Neural cell (in vitro differentiated cells): ENCODE measurements at regions not wholly inside any gene's neighbourhood (a gene's known extent, or its start where the extent isn't known, plus 50 kb on each side); places are given as distances from the start of the nearest gene placed in this dataset.

ENCODE experiments used
- H2AFZ ChIP-seq: fragments of 200-600, 300-800 bp; sonication (generic), shearing (Covaris generic); 2 replicates; pipeline ENCODE4 v1.6.0; 2014; ENCODE audit warnings: low read depth, mild to moderate bottlenecking, antibody characterized with exemption, low read length, moderate library complexity
- H3F3A ChIP-seq: fragments of 200-600 bp; shearing (Covaris generic); 2 replicates; pipeline ENCODE4 v1.6.1; 2016; ENCODE audit warnings: mild to moderate bottlenecking, moderate library complexity, mixed read lengths, antibody characterized with exemption, low read length; ENCODE audit not compliant: insufficient read depth, poor library complexity, severe bottlenecking
- H3K27ac ChIP-seq: fragments of 200-600, 300-800 bp; sonication (generic), shearing (Covaris generic); 2 replicates; pipeline ENCODE4 v1.5.1; 2014; ENCODE audit warnings: mild to moderate bottlenecking, low read length, moderate library complexity
- H3K27me3 ChIP-seq: fragments of 300-800, 200-600 bp; sonication (generic), shearing (Covaris generic); 2 replicates; pipeline ENCODE4 v1.6.0; 2014; ENCODE audit warnings: mild to moderate bottlenecking, low read depth, low read length, moderate library complexity; ENCODE audit not compliant: insufficient read depth
- H3K36me3 ChIP-seq: fragments of 300-800, 200-600 bp; sonication (generic), shearing (Covaris generic); 2 replicates; pipeline ENCODE4 v1.5.1; 2014; ENCODE audit warnings: mild to moderate bottlenecking, antibody characterized with exemption, low read length, moderate library complexity; ENCODE audit not compliant: insufficient read depth
- H3K4me2 ChIP-seq: fragments of 300-800, 200-600 bp; sonication (generic), shearing (Covaris generic); 2 replicates; pipeline ENCODE4 v1.6.0; 2014; ENCODE audit warnings: mild to moderate bottlenecking, low read length
- H3K4me3 ChIP-seq: fragments of 300-800, 200-600 bp; sonication (generic), shearing (Covaris generic); 2 replicates; pipeline ENCODE4 v1.5.1; 2014; ENCODE audit warnings: mild to moderate bottlenecking, low read length, moderate library complexity
- H3K79me2 ChIP-seq: fragments of 200-600 bp; shearing (Covaris generic); replicated peaks from 2 replicates; pipeline ENCODE4 v1.6.0; 2014; ENCODE audit warnings: mild to moderate bottlenecking, low read length, moderate library complexity; ENCODE audit not compliant: insufficient read depth
- H3K9ac ChIP-seq: fragments of 300-800, 200-600 bp; sonication (generic), shearing (Covaris generic); 2 replicates; pipeline ENCODE4 v1.6.1; 2016; ENCODE audit warnings: mild to moderate bottlenecking, low read length, mixed read lengths
- H3K9me2 ChIP-seq: fragments of 200-600 bp; shearing (Covaris generic); 2 replicates; pipeline ENCODE4 v1.6.1; 2016; ENCODE audit warnings: mild to moderate bottlenecking, low read length, mixed read lengths; ENCODE audit not compliant: insufficient read depth
- H3K9me3 ChIP-seq: fragments of 200-600, 300-800 bp; sonication (generic), shearing (Covaris generic); 2 replicates; pipeline ENCODE4 v1.6.1; 2016; ENCODE audit warnings: mild to moderate bottlenecking, mixed run types, low read length, moderate library complexity, mixed read lengths
- H4K20me1 ChIP-seq: fragments of 200-600 bp; shearing (Covaris generic); 2 replicates; pipeline ENCODE4 v1.6.1; 2016; ENCODE audit warnings: mild to moderate bottlenecking, mixed run types; ENCODE audit not compliant: insufficient read depth
- EP300 ChIP-seq: fragments of 450-650 bp; conservative IDR thresholded peaks from 2 replicates; pipeline ENCODE4 v1.6.1; 2014; ENCODE audit warnings: antibody characterized with exemption, mild to moderate bottlenecking, moderate library complexity; ENCODE audit not compliant: poor library complexity, severe bottlenecking
- EZH2 ChIP-seq: fragments of 200-600, 300-800 bp; shearing (Covaris generic), sonication (generic); IDR thresholded peaks from 2 replicates; pipeline ENCODE4 v1.6.1; 2014; ENCODE audit warnings: antibody characterized with exemption, low read length, borderline replicate concordance, mild to moderate bottlenecking; ENCODE audit not compliant: insufficient read depth, poor library complexity, severe bottlenecking
- MXI1 ChIP-seq: fragments of 450-650 bp; conservative IDR thresholded peaks from 2 replicates; pipeline ENCODE4 v1.6.1; 2014; ENCODE audit warnings: antibody characterized with exemption, mild to moderate bottlenecking; ENCODE audit not compliant: poor library complexity, severe bottlenecking
- POLR2AphosphoS5 ChIP-seq: IDR thresholded peaks from 2 replicates; pipeline ENCODE4 v1.6.1; 2012
- RAD21 ChIP-seq: fragments of 450-650 bp; conservative IDR thresholded peaks from 2 replicates; pipeline ENCODE4 v1.6.1; 2014; ENCODE audit warnings: antibody characterized with exemption, mild to moderate bottlenecking, moderate library complexity
- SMC3 ChIP-seq: fragments of 450-650 bp; conservative IDR thresholded peaks from 2 replicates; pipeline ENCODE4 v1.6.1; 2014; ENCODE audit warnings: antibody characterized with exemption, mild to moderate bottlenecking, moderate library complexity; ENCODE audit not compliant: poor library complexity
- TAF1 ChIP-seq: IDR thresholded peaks from 2 replicates; pipeline ENCODE4 v1.6.1; 2012; ENCODE audit warnings: low read depth
- TF ChIP-seq, protein P1 (sequence below): IDR thresholded peaks from 2 replicates; pipeline ENCODE4 v1.6.1; 2012; ENCODE audit warnings: borderline replicate concordance
- TF ChIP-seq, protein P2 (sequence below): fragments of 450-650 bp; IDR thresholded peaks from 2 replicates; pipeline ENCODE4 v1.5.1; 2014; ENCODE audit warnings: antibody characterized with exemption, mild to moderate bottlenecking, moderate library complexity; ENCODE audit not compliant: poor library complexity, severe bottlenecking

GRCh38 chr9:134214386-134214765 is 50.0 kb upstream of the RNU6ATAC start:
- Histone ChIP-seq H3K9ac (no peak overlapping the region), H3K27me3 (no peaks in the 10 kb centered on the region), H4K20me1 (no peaks in the 10 kb centered on the region), H3K9me2 (no peaks in the 10 kb centered on the region), H3F3A (no peaks in the 10 kb centered on the region), H3K79me2 (no peaks in the 10 kb centered on the region), H3K4me3 (no peak overlapping the region), H3K9me3 (no peaks in the 10 kb centered on the region), H3K27ac (no peak overlapping the region), H2AFZ (no peak overlapping the region), H3K4me2 (no peak overlapping the region), H3K36me3 (no peaks in the 10 kb centered on the region)
- TF ChIP-seq, protein P1, sequence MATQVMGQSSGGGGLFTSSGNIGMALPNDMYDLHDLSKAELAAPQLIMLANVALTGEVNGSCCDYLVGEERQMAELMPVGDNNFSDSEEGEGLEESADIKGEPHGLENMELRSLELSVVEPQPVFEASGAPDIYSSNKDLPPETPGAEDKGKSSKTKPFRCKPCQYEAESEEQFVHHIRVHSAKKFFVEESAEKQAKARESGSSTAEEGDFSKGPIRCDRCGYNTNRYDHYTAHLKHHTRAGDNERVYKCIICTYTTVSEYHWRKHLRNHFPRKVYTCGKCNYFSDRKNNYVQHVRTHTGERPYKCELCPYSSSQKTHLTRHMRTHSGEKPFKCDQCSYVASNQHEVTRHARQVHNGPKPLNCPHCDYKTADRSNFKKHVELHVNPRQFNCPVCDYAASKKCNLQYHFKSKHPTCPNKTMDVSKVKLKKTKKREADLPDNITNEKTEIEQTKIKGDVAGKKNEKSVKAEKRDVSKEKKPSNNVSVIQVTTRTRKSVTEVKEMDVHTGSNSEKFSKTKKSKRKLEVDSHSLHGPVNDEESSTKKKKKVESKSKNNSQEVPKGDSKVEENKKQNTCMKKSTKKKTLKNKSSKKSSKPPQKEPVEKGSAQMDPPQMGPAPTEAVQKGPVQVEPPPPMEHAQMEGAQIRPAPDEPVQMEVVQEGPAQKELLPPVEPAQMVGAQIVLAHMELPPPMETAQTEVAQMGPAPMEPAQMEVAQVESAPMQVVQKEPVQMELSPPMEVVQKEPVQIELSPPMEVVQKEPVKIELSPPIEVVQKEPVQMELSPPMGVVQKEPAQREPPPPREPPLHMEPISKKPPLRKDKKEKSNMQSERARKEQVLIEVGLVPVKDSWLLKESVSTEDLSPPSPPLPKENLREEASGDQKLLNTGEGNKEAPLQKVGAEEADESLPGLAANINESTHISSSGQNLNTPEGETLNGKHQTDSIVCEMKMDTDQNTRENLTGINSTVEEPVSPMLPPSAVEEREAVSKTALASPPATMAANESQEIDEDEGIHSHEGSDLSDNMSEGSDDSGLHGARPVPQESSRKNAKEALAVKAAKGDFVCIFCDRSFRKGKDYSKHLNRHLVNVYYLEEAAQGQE, result no peak
- TF ChIP-seq RAD21 (no peak), TAF1 (no peak), EZH2 (no peak), SMC3 (no peak), POLR2AphosphoS5 (no peak), EP300 (no peak), MXI1 (no peak)

DNA sequence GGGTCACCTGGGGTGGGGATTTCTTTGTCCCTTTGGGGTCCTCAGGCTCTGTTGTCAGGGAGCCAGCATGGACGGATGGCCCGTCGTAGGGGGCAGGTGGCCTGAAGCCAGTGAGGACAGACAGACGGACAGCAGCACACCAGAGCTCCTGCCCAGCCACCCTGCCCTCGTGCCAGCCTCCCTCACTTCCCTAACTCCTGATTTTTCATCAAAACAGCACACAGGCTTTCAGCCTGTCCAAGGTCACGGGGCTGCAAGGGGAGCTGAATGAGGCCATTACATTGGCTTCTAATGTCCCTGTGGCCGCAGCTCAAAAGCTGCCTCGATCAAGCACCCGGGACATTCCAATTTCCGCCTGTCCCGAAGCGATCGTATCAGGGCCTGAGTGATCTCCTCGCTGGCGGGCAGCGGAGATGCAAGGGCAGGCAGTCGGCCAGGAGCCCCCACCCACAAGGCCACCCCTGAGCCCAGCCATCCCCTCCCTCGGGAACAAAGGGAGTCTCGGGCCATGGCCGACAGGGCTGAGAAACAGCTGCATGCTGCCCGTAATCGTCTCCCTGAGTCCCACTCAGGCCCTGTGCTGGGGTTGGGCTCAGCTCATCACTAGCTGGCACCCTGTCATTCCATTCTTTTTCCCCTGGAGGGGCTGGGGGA is 50.5 kb upstream of the RNU6ATAC start:
- H2AFZ ChIP-seq, result no peak overlapping the region
- H3K27ac ChIP-seq, result no peak overlapping the region
- H3K9me2 ChIP-seq, result no peaks in the 10 kb centered on the region
- TF ChIP-seq SMC3, result no peak
- TF ChIP-seq, protein P2, sequence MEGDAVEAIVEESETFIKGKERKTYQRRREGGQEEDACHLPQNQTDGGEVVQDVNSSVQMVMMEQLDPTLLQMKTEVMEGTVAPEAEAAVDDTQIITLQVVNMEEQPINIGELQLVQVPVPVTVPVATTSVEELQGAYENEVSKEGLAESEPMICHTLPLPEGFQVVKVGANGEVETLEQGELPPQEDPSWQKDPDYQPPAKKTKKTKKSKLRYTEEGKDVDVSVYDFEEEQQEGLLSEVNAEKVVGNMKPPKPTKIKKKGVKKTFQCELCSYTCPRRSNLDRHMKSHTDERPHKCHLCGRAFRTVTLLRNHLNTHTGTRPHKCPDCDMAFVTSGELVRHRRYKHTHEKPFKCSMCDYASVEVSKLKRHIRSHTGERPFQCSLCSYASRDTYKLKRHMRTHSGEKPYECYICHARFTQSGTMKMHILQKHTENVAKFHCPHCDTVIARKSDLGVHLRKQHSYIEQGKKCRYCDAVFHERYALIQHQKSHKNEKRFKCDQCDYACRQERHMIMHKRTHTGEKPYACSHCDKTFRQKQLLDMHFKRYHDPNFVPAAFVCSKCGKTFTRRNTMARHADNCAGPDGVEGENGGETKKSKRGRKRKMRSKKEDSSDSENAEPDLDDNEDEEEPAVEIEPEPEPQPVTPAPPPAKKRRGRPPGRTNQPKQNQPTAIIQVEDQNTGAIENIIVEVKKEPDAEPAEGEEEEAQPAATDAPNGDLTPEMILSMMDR, result no peak
- no peak for TF ChIP-seq EP300
- no peak for TF ChIP-seq MXI1
- no peak for TF ChIP-seq RAD21
- no peak for TF ChIP-seq EZH2
- TF ChIP-seq TAF1, result no peak
- TF ChIP-seq, protein P1, result no peak
- TF ChIP-seq POLR2AphosphoS5, result no peak
- no peaks in the 10 kb centered on the region for H3K27me3 ChIP-seq
- H4K20me1 ChIP-seq, result no peaks in the 10 kb centered on the region
- H3F3A ChIP-seq, result no peaks in the 10 kb centered on the region
- H3K36me3 ChIP-seq, result no peaks in the 10 kb centered on the region
- no peaks in the 10 kb centered on the region for H3K9me3 ChIP-seq
- H3K9ac ChIP-seq, result peak overlapping the region; percentile 36
- no peak overlapping the region for H3K4me2 ChIP-seq
- H3K79me2 ChIP-seq, result no peaks in the 10 kb centered on the region
- no peak overlapping the region for H3K4me3 ChIP-seq
